ENCODE measurements at regions not wholly inside any gene's neighbourhood (a gene's known extent, or its start where the extent isn't known, plus 50 kb on each side); places are given as distances from the start of the nearest gene placed in this dataset.

DNA sequence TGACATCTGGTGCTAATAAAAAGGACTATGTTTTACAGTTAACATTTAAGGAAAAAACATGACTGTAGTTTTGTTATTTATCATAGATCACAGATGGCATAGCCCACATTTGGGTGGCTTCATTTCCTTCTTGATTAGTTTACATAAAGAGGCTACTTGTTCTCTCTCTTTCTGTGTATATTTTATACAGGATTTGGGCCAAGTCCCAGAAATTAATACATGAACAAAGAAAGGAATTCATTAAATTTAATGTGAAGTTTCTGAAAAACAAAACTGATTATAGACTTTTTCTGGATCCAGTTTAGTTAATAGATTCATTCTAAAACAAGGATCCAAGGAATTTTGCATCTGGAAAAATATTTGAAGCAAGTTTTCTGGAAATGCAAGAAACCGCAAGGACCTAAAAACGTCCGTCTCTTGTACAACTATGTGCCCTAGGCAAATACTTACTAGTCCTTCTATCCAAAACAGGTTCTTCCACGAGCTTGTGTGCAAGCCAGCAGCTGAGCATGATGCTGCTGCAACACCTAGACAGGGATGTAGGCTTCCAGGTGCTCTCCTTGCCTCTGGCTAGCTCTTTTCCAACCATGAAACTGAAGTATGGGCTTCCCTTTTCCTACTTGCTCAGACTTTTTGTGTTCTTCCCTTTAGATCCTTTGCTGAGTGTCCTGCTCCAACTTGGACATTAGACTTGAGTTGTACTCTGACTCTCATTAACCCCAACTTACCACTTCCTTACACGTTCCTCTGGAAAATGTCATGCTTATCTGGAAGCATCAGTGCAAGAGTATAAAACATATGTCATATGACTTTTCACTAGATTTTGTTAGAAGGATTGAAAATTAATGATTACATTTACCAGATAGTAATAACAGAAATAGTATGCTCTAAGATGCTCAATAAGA lies 161.5 kb upstream of the STARD13 start:
- no peak overlapping the region for H3K4me3 Mint-ChIP-seq
- H3K9me3 Mint-ChIP-seq, result peaks cover 0 to 5% (median 0%) of the 10 kb centered on the region in 6 donors
- no peak overlapping the region for H3K27ac Mint-ChIP-seq
- no peaks in the 10 kb centered on the region for H3K36me3 Mint-ChIP-seq
- peaks cover 0 to 10% (median 4%) of the 10 kb centered on the region in 3 donors for H3K27me3 Mint-ChIP-seq (ENCODE audit: low read depth in 3 of 3)
- DNase-seq, result no peak
- H3K4me1 Mint-ChIP-seq, result no peaks in the 10 kb centered on the region

DNA sequence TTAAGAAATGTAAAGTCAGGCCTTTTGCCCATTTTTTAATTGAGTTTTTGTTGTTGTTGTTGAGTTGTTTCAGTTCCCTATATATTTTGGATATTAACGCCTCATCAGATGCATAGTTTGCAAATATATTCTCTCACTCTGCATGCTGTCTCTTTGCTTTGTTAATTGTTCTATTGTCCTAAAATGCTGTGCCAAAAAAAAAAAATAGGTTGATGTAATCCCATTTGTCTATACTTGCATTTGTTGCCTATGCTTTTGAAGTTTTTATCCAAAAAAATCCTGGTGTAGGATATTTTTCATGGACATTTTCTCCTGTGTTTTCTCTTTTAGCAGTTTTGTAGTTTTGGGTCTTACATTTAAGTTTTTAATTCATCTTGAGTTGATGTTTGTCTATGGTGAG lies 163.3 kb upstream of the STARD13 start:
- Mint-ChIP-seq H3K4me1 (no peaks in the 10 kb centered on the region), H3K4me3 (no peak overlapping the region), H3K27me3 (ENCODE audit: low read depth in 3 of 3) (peaks cover 0 to 5% (median 0%) of the 10 kb centered on the region in 3 donors), H3K36me3 (no peaks in the 10 kb centered on the region), H3K27ac (no peak overlapping the region), H3K9me3 (peaks cover 0 to 5% (median 0%) of the 10 kb centered on the region in 6 donors)
- DNase-seq, result no peak

DNA sequence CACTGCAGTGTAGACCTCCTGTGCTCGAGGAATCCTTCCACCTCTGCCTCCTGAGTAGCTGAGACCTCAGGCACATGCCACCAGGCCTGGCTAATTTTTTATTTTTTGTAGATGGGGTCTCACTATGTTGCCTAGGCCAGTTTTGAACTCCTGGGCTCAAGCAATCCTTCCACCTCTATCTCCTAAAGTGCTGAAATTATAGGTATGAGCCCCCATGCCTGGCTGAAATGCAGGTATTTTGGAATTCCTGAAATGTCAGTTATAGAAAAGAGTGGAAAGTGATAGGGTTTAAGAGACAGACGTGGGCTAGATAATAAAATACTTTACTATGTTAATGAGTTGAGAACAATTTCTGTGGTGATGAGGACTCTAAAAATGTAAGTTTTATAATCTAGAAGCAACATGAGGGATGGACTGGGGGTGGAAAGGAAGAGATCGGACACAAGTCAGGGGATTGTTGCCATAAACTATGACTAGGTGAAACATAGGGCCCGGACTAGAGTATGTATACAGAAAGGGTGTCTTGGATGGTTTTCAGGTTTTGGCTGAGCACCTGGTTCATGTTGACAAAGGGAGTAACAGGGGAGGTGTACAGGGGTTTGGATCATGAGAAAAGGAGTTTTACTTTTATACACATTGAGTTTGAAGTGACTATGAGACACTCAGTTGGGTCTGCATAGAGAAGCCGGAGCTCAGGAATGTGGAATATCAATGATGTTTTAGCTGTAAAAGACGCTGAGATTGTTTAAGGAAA lies 165.6 kb upstream of the STARD13 start:
- H3K4me3 Mint-ChIP-seq, result no peak overlapping the region
- H3K36me3 Mint-ChIP-seq, result no peaks in the 10 kb centered on the region
- peaks cover 0 to 5% (median 0%) of the 10 kb centered on the region in 3 donors for H3K27me3 Mint-ChIP-seq (ENCODE audit: low read depth in 3 of 3)
- DNase-seq, result no peak
- H3K9me3 Mint-ChIP-seq, result peaks cover 0 to 5% (median 0%) of the 10 kb centered on the region in 6 donors
- H3K27ac Mint-ChIP-seq, result no peak overlapping the region
- no peaks in the 10 kb centered on the region for H3K4me1 Mint-ChIP-seq

DNA sequence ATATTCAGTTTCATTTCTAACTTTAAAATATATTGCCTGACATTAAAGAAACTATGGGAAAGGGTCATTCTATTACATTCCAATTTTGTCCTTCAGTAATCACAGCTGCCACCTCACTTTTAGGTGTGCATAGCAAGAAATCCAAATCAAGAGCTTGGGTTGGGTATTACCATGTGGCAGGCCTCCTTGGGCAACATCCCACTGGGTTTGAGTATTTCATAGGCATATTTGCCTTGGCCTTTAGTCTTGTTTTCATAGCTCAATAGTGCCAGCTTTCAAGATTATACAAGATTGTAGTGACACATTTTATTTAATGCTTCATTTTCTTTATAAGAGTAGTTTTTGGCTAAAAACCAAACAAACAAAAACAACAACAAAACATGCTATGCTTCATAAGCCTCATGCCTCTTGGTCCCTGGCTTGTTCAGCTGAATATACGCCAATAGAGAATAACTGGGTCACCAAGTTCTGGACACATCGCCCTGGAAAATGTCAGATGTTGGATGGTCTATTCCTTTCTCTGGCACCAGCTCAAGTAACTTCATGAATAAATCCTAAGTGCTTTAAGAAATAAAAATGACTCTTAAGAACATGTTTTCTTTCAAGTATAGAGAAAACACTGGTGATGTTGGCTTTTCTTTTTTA lies 167.4 kb upstream of the STARD13 start:
- Mint-ChIP-seq H3K36me3 (no peaks in the 10 kb centered on the region), H3K9me3 (peaks cover 0 to 5% (median 0%) of the 10 kb centered on the region in 6 donors), H3K4me3 (no peak overlapping the region), H3K27ac (no peak overlapping the region), H3K27me3 (ENCODE audit: low read depth in 3 of 3) (peaks cover 0 to 3% (median 0%) of the 10 kb centered on the region in 3 donors), H3K4me1 (no peaks in the 10 kb centered on the region)
- no peak for DNase-seq

DNA sequence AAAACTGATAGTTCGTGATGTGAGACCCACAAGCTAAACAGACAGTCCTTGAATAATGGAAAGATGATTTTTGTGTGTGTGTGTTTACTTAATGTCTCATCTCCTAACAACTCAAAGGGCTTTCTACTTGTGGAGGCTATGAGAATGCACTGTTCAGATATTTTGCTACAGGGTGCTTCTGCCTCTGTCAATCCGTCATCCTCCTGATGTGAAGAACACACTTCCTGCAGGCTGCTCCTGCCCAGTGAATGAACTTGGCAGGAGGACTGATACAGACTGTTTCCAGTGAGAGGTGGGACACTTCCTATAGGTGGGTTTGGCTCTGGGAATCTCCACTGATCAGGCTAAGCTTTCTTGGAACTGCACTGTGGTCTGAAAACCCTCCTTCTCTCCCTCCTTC lies 168.4 kb upstream of the STARD13 start:
- peaks cover 0 to 3% (median 0%) of the 10 kb centered on the region in 3 donors for H3K27me3 Mint-ChIP-seq (ENCODE audit: low read depth in 3 of 3)
- no peak overlapping the region for H3K27ac Mint-ChIP-seq
- H3K36me3 Mint-ChIP-seq, result no peaks in the 10 kb centered on the region
- DNase-seq, result no peak
- peaks cover 0 to 5% (median under 1%) of the 10 kb centered on the region in 6 donors for H3K9me3 Mint-ChIP-seq
- H3K4me3 Mint-ChIP-seq, result no peak overlapping the region
- no peaks in the 10 kb centered on the region for H3K4me1 Mint-ChIP-seq

DNA sequence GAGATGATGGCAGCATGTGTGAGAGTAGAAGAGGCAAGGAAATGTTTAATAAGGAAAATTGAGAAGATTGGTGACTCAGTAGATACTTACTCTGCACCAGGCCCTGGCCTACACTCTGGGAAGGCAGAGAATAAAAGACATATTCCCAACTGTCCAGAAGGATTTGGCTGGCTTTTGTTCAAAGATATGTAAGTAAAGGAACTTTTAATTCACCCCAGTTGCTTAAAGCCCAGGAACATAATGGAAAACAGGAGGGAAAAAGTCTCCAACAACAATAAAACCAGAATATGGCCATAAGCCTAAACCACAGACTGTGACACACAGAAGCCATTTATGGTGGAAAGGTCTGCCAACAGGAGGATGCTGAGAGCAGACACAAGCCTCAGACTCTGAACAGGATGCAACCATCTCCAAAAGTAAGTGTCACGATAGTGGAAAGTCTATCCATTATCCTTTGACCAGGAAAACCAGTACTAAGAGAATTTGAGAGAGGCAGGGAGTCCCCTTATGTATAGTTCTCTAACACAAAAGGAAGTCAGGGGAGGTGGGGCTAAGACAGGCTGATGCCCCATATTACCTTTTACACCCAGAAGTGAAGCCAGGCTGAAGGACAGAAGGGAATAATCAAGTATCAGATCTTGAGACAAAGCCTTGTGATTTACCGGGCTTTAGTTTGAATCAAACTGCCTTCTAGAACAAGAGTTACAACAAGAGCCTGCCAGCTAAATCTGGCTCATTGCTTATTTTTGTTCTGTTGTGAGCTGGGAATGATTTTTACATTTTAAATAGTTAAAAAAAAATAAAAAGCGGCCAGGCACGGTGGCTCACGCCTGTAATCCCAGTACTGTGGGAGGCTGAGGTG lies 169.5 kb upstream of the STARD13 start:
- H3K36me3 Mint-ChIP-seq, result no peaks in the 10 kb centered on the region
- H3K27me3 Mint-ChIP-seq (ENCODE audit: low read depth in 3 of 3), result peaks cover 0 to 3% (median 0%) of the 10 kb centered on the region in 3 donors
- DNase-seq, result no peak
- H3K9me3 Mint-ChIP-seq, result peaks cover 4 to 11% (median 6%) of the 10 kb centered on the region in 6 donors
- no peak overlapping the region for H3K4me3 Mint-ChIP-seq
- no peak overlapping the region for H3K27ac Mint-ChIP-seq
- H3K4me1 Mint-ChIP-seq, result no peaks in the 10 kb centered on the region

DNA sequence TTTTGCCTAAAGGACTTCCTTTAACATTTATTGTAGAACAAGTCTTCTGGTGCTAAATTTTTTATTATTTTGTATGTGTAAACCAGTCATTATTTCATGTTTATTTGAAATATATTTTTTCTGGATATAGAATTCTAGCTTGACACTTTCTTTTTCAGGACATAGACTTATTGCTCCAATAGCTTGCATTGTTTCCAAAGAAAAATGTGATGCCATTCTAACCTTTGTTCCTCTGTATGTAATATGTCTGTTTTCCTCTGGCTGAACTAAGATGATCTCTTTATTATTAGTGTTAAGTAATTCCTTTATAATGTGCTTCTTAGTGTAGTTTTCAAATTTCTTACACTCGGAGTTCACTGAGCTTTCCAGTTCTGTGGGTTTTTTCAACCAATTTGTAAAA lies 174.1 kb upstream of the STARD13 start:
- Mint-ChIP-seq H3K27me3 (ENCODE audit: low read depth in 3 of 3) (no peaks in the 10 kb centered on the region), H3K36me3 (no peaks in the 10 kb centered on the region), H3K4me3 (no peak overlapping the region), H3K4me1 (no peaks in the 10 kb centered on the region), H3K27ac (no peak overlapping the region), H3K9me3 (peaks cover 3 to 13% (median 6%) of the 10 kb centered on the region in 6 donors)
- DNase-seq, result no peak

DNA sequence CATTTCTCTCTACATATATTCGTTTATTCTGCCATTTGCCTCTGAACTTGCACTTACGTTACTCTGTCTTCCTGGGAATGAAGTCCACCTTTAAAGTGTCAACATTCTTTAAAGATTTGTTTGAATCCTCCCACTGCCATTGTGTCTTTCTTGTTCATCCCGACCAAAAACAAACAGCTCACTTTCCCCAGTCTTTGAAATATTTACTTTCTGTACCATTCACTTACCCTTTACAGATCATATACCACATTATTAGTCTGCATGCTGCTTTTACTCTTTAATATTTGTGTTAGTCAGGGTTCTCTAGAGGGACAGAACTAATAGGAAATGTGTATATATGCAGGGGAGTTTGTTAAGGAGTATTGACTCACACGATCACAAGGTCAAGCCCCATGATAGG lies 176.6 kb upstream of the STARD13 start:
- H3K9me3 Mint-ChIP-seq, result peaks cover 3 to 13% (median 6%) of the 10 kb centered on the region in 6 donors
- peaks cover 0 to 4% (median 2%) of the 10 kb centered on the region in 3 donors for H3K27me3 Mint-ChIP-seq (ENCODE audit: low read depth in 3 of 3)
- H3K36me3 Mint-ChIP-seq, result no peaks in the 10 kb centered on the region
- H3K4me1 Mint-ChIP-seq, result no peaks in the 10 kb centered on the region
- no peak overlapping the region for H3K27ac Mint-ChIP-seq
- DNase-seq, result no peak
- no peak overlapping the region for H3K4me3 Mint-ChIP-seq

DNA sequence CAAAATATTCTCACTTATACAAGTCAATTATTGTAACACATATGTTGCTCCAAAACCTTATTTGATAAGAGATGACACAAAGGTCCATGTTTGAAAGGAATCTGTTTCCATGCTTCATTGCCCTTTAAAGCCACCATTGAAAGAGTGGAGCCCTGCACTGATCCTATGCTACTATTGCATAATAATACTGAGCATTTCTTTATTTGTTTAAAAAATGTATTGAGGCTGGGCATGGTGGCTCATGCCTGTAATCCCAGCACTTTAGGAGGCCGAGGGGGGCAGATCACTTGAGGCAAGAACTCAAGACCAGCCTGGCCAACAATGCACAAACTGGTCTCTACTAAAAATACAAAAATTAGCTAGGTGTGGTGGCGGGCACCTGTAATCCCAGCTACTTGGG lies 178.8 kb upstream of the STARD13 start:
- H3K9me3 Mint-ChIP-seq, result peaks cover 1 to 9% (median 3%) of the 10 kb centered on the region in 6 donors
- no peaks in the 10 kb centered on the region for H3K36me3 Mint-ChIP-seq
- H3K4me3 Mint-ChIP-seq, result no peak overlapping the region
- H3K27ac Mint-ChIP-seq, result no peak overlapping the region
- DNase-seq, result no peak
- H3K27me3 Mint-ChIP-seq (ENCODE audit: low read depth in 3 of 3), result peaks cover 0 to 4% (median 2%) of the 10 kb centered on the region in 3 donors
- H3K4me1 Mint-ChIP-seq, result no peaks in the 10 kb centered on the region

DNA sequence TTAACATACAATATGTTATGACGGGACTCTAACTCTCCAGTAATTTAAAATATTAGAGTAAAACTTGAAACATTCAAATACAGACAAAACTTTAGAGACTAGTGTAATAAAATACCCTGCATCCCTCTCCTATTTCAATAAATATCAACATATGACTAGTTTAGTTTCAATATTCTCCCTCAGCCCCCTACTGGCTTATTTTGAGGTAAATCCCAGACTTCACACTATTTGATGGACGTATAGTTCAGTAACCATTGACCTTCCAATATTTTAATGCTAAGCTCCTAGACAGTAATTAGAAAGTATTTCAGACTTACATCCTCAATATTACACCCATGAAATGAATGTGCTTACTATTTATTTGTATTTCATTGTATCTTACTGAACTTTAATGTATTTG lies 180.7 kb upstream of the STARD13 start:
- no peak overlapping the region for H3K27ac Mint-ChIP-seq
- peaks cover 0 to 9% (median 2%) of the 10 kb centered on the region in 3 donors for H3K27me3 Mint-ChIP-seq (ENCODE audit: low read depth in 3 of 3)

DNA sequence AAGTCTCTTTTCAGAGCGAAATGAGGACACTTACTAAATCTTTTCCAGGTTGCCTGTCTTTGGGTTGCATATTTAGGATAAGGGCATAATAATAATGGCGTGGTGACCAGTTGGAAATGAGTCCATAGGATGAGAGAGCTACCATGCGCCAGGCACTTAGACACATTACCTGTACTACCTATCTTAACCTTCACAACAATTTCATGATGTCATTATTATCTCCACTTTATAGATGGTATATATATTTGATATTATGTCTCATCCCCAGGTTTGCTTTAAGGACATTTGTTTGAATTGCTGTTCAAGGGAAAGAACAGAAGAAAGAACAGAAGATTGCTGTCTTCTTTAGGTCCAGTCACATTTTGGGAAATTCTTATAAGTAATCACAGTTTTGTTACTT lies 182.0 kb upstream of the STARD13 start:
- DNase-seq, result no peak
- H3K9me3 Mint-ChIP-seq, result peaks cover 0 to 5% (median 0%) of the 10 kb centered on the region in 6 donors
- H3K27me3 Mint-ChIP-seq (ENCODE audit: low read depth in 3 of 3), result peaks cover 0 to 9% (median 2%) of the 10 kb centered on the region in 3 donors
- no peak overlapping the region for H3K4me3 Mint-ChIP-seq
- H3K27ac Mint-ChIP-seq, result no peak overlapping the region
- no peaks in the 10 kb centered on the region for H3K36me3 Mint-ChIP-seq
- H3K4me1 Mint-ChIP-seq, result no peaks in the 10 kb centered on the region

More for the DNA sequence above, 180.7 kb upstream of the STARD13 start:
- no peak overlapping the region for H3K4me3 Mint-ChIP-seq
- peaks cover 0 to 9% (median 0%) of the 10 kb centered on the region in 6 donors for H3K9me3 Mint-ChIP-seq
- DNase-seq, result no peak
- no peaks in the 10 kb centered on the region for H3K36me3 Mint-ChIP-seq
- no peaks in the 10 kb centered on the region for H3K4me1 Mint-ChIP-seq

DNA sequence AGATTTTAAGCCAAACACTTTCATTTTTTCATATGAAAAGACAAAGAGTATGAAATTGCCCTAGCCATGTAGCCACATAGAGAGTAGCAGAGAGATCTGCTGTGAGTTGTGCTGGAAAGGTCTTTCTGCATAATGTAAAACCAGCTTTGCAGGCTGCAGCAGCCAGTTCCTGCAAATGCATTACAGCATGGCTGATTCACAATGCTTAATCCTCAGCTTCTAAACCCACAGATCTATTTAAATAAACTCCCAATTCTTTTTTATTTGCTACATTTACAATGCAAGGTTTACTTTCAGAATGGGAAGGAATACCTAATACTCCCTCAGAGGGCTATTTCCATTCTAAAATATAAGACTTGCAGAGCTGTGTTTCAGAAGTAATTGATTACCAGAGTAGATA lies 185.6 kb upstream of the STARD13 start:
- Mint-ChIP-seq H3K4me1 (no peaks in the 10 kb centered on the region), H3K9me3 (peaks cover 0 to 8% (median 1%) of the 10 kb centered on the region in 6 donors), H3K4me3 (no peak overlapping the region), H3K27me3 (ENCODE audit: low read depth in 3 of 3) (peaks cover 0 to 6% (median 0%) of the 10 kb centered on the region in 3 donors), H3K36me3 (no peaks in the 10 kb centered on the region), H3K27ac (no peak overlapping the region)
- no peak for DNase-seq

DNA sequence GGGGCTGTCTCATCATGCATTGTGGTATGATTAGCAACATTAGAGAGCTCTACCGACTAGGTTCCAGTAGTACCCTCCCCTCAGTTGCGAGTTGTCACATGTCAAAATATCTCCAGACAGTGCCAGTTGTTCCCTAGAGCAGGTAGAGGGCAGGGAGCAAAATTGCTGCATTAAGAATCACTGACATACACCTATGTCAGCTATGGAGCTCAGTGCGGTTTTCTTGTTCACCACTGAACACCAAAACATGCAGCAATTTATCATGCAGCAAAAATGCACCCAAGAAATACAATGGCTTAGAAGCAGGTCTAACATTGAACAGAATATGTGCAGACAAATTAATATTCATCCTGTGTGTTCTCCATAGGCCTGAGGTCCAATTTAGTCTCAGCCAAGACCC lies 186.9 kb upstream of the STARD13 start:
- peaks cover 1 to 12% (median 8%) of the 10 kb centered on the region in 6 donors for H3K9me3 Mint-ChIP-seq
- H3K27me3 Mint-ChIP-seq (ENCODE audit: low read depth in 3 of 3), result peaks cover 0 to 6% (median 0%) of the 10 kb centered on the region in 3 donors
- no peak overlapping the region for H3K27ac Mint-ChIP-seq
- no peak overlapping the region for H3K4me3 Mint-ChIP-seq
- H3K36me3 Mint-ChIP-seq, result no peaks in the 10 kb centered on the region
- no peak for DNase-seq
- no peaks in the 10 kb centered on the region for H3K4me1 Mint-ChIP-seq

All from immature natural killer cell (primary cell).